RWPE2 (cell line): ENCODE measurements at regions not wholly inside any gene's neighbourhood (a gene's known extent, or its start where the extent isn't known, plus 50 kb on each side); places are given as distances from the start of the nearest gene placed in this dataset.

Source experiments
- ATAC-seq: fragments of 200-7000 bp; cut with Tn5 transposase; 3 replicates; pipeline ENCODE4 v1.9.1; 2021; ENCODE audit warnings: low read depth
- DNase-seq: peaks from one replicate; pipeline ENCODE4 v3.0.0-alpha.2; 2020; ENCODE audit warnings: low spot score
- H3K27ac ChIP-seq: fragments of 450-650 bp; 2 replicates; pipeline ENCODE4 v1.5.1; 2017; ENCODE audit warnings: mild to moderate bottlenecking; ENCODE audit not compliant: poor library complexity, severe bottlenecking
- H3K27me3 ChIP-seq: fragments of 250-450 bp; sonication (Bioruptor Pico); 2 replicates; pipeline ENCODE4 v1.5.1; 2021; ENCODE audit warnings: mild to moderate bottlenecking, moderate library complexity; ENCODE audit not compliant: insufficient read depth, poor library complexity, severe bottlenecking
- H3K36me3 ChIP-seq: fragments of 250-450 bp; sonication (Bioruptor Pico); 2 replicates; pipeline ENCODE4 v1.5.1; 2020; ENCODE audit warnings: low read depth, mild to moderate bottlenecking, moderate library complexity
- H3K4me1 ChIP-seq: fragments of 250-450 bp; sonication (Bioruptor Pico); 2 replicates; pipeline ENCODE4 v1.5.1; 2021; ENCODE audit warnings: mild to moderate bottlenecking, moderate library complexity; ENCODE audit not compliant: insufficient read depth, poor library complexity, severe bottlenecking
- H3K4me3 ChIP-seq: fragments of 250-450 bp; sonication (Bioruptor Pico); 2 replicates; pipeline ENCODE4 v1.5.1; 2021; ENCODE audit warnings: mild to moderate bottlenecking, moderate library complexity; ENCODE audit not compliant: severe bottlenecking
- H3K9me3 ChIP-seq: fragments of 250-450 bp; sonication (Bioruptor Pico); 2 replicates; pipeline ENCODE4 v1.5.1; 2021; ENCODE audit warnings: mild to moderate bottlenecking, moderate library complexity; ENCODE audit not compliant: severe bottlenecking
- TF ChIP-seq, protein P1 (sequence below): fragments of 450-650 bp; IDR thresholded peaks from one replicate; pipeline ENCODE4 v1.5.1; 2017; ENCODE audit warnings: mild to moderate bottlenecking, moderate library complexity; ENCODE audit not compliant: poor library complexity, severe bottlenecking

DNA sequence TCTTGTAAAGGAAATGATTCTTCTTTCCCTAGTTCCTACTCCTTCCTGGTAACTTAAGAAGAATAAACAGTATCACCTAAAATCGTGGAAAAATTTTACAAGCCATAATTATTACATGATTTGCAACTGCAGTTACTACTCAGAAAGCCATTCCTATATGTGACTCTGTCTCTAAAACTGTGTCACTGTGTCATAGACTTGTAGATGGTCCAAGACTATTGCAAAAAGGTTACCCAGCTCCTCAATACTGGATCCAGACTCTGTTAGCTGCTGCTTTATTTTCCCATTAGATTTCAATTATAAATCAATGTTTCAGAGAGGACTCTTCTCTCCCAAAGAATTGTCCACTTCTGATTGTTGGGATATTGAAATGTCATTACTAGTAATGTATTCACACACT, 142.1 kb upstream of the STMND1 start:
- H3K4me3 ChIP-seq, result no peak overlapping the region
- no peaks in the 10 kb centered on the region for H3K27me3 ChIP-seq
- ATAC-seq (no peak), DNase-seq (no peak)
- TF ChIP-seq, protein P1, sequence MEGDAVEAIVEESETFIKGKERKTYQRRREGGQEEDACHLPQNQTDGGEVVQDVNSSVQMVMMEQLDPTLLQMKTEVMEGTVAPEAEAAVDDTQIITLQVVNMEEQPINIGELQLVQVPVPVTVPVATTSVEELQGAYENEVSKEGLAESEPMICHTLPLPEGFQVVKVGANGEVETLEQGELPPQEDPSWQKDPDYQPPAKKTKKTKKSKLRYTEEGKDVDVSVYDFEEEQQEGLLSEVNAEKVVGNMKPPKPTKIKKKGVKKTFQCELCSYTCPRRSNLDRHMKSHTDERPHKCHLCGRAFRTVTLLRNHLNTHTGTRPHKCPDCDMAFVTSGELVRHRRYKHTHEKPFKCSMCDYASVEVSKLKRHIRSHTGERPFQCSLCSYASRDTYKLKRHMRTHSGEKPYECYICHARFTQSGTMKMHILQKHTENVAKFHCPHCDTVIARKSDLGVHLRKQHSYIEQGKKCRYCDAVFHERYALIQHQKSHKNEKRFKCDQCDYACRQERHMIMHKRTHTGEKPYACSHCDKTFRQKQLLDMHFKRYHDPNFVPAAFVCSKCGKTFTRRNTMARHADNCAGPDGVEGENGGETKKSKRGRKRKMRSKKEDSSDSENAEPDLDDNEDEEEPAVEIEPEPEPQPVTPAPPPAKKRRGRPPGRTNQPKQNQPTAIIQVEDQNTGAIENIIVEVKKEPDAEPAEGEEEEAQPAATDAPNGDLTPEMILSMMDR, result no peak
- H3K9me3 ChIP-seq, result no peaks in the 10 kb centered on the region
- no peak overlapping the region for H3K27ac ChIP-seq
- H3K4me1 ChIP-seq, result no peaks in the 10 kb centered on the region
- no peaks in the 10 kb centered on the region for H3K36me3 ChIP-seq

GRCh38 chr6:16956361-16956760, 145.5 kb upstream of the STMND1 start:
- Histone ChIP-seq H3K4me3 (no peak overlapping the region), H3K9me3 (no peaks in the 10 kb centered on the region), H3K36me3 (no peaks in the 10 kb centered on the region), H3K4me1 (no peaks in the 10 kb centered on the region), H3K27ac (no peak overlapping the region), H3K27me3 (no peaks in the 10 kb centered on the region)
- DNase-seq (no peak), ATAC-seq (no peak)
- TF ChIP-seq, protein P1, result no peak

- no peaks in the 10 kb centered on the region for H3K4me1 ChIP-seq
- H3K27me3 ChIP-seq, result no peaks in the 10 kb centered on the region
- H3K9me3 ChIP-seq, result no peaks in the 10 kb centered on the region
- H3K27ac ChIP-seq, result no peak overlapping the region
- H3K4me3 ChIP-seq, result no peak overlapping the region
- TF ChIP-seq, protein P1, result no peak
- ATAC-seq, result no peak
- H3K36me3 ChIP-seq, result no peaks in the 10 kb centered on the region
- DNase-seq, result no peak
Measured at GRCh38 chr6:16955899-16956298, 146.0 kb upstream of the STMND1 start.

GRCh38 chr6:16953905-16954304, 147.9 kb upstream of the STMND1 start:
- H3K9me3 ChIP-seq, result no peaks in the 10 kb centered on the region
- ATAC-seq, result no peak
- no peak overlapping the region for H3K27ac ChIP-seq
- TF ChIP-seq, protein P1, result no peak
- no peak overlapping the region for H3K4me3 ChIP-seq
- no peaks in the 10 kb centered on the region for H3K4me1 ChIP-seq
- no peak for DNase-seq
- H3K27me3 ChIP-seq, result no peaks in the 10 kb centered on the region
- no peaks in the 10 kb centered on the region for H3K36me3 ChIP-seq

- Histone ChIP-seq H3K9me3 (no peaks in the 10 kb centered on the region), H3K4me1 (peaks cover under 1% of the 10 kb centered on the region), H3K36me3 (no peaks in the 10 kb centered on the region), H3K27ac (no peak overlapping the region), H3K27me3 (no peaks in the 10 kb centered on the region), H3K4me3 (no peak overlapping the region)
- ATAC-seq, result no peak
- DNase-seq, result no peak
- TF ChIP-seq, protein P1, result no peak
Measured at GRCh38 chr6:16953446-16953845, 148.4 kb upstream of the STMND1 start.
